H1 (cell line): ENCODE measurements at regions not wholly inside any gene's neighbourhood (a gene's known extent, or its start where the extent isn't known, plus 50 kb on each side); places are given as distances from the start of the nearest gene placed in this dataset.

Experiments used
- CTCF ChIA-PET: fragments of 300-600 bp; sonication (Branson Sonifier 250); formaldehyde crosslinking; loops from one replicate; lab custom pipeline; 2021; ENCODE audit not compliant: partially characterized antibody; lab: Charles Lee
- POLR2A ChIA-PET: fragments of 300-600 bp; sonication (Branson Sonifier 250); formaldehyde crosslinking; loops from one replicate; lab custom pipeline; 2021; ENCODE audit warnings: inconsistent platforms; ENCODE audit not compliant: partially characterized antibody; lab: Charles Lee
- DNase-seq, 2 experiments: peaks; one replicate each; pipeline versions ENCODE4 v3.0.0 to v3.0.0-alpha.2; 2010 to 2022; ENCODE audit warnings: low spot score in 2 of 2, low read depth in 1 of 2, mixed read lengths in 1 of 2
- FAIRE-seq: peaks from 2 replicates; lab custom pipeline; 2011; peaks lifted over from hg19 to GRCh38; lab: Jason Lieb, UNC
- H2AFZ ChIP-seq: 2 replicates; pipeline ENCODE4 v1.8.1; 2012; ENCODE audit warnings: low read length, inconsistent platforms
- H2AK5ac ChIP-seq: 2 replicates; pipeline ENCODE4 v1.6.1; 2013; ENCODE audit warnings: low read depth, low read length
- H2BK120ac ChIP-seq: replicated peaks from 2 replicates; pipeline ENCODE3; 2013; ENCODE audit warnings: low read depth, low read length, inconsistent platforms
- H2BK12ac ChIP-seq: 2 replicates; pipeline ENCODE4 v1.6.1; 2013; ENCODE audit warnings: low read depth, low read length
- H2BK15ac ChIP-seq: 2 replicates; pipeline ENCODE4 v1.6.1; 2013; ENCODE audit warnings: low read length
- H2BK20ac ChIP-seq: 2 replicates; pipeline ENCODE4 v1.6.1; 2013; ENCODE audit warnings: low read length
- H2BK5ac ChIP-seq: 2 replicates; pipeline ENCODE4 v1.6.1; 2013; ENCODE audit warnings: low read depth, low read length
- H3K14ac ChIP-seq: 2 replicates; pipeline ENCODE4 v1.6.1; 2013; ENCODE audit warnings: inconsistent platforms; ENCODE audit not compliant: insufficient read length
- H3K18ac ChIP-seq: 2 replicates; pipeline ENCODE4 v1.6.1; 2013; ENCODE audit warnings: low read length; ENCODE audit errors: extremely low read depth
- H3K23ac ChIP-seq: 2 replicates; pipeline ENCODE4 v1.6.1; 2013; ENCODE audit warnings: inconsistent platforms; ENCODE audit not compliant: insufficient read length
- H3K23me2 ChIP-seq: 2 replicates; pipeline ENCODE4 v1.6.1; 2013; ENCODE audit warnings: low read depth, low read length
- H3K27ac ChIP-seq: 2 replicates; pipeline ENCODE4 v1.6.1; 2011; ENCODE audit warnings: low read depth, low read length, inconsistent platforms
- H3K27me3 ChIP-seq, 4 experiments: replicated peaks in 1 of 4; 1 replicate in 1 of 4; 2 replicates in 3 of 4; pipeline versions ENCODE4 v1.6.1 to v1.8.1; 2011 to 2013; ENCODE audit warnings: low read length in 3 of 4, mild to moderate bottlenecking in 3 of 4, inconsistent platforms in 2 of 4, mixed read lengths in 2 of 4, moderate library complexity in 1 of 4; ENCODE audit not compliant: control insufficient read depth in 3 of 4, insufficient read depth in 3 of 4; ENCODE audit errors: extremely low read depth in 1 of 4
- H3K36me3 ChIP-seq, 4 experiments: 2 replicates each; pipeline versions ENCODE4 v1.6.1 to v1.8.1; 2011 to 2013; ENCODE audit warnings: mild to moderate bottlenecking in 4 of 4, low read length in 3 of 4, moderate library complexity in 2 of 4, control low read depth in 1 of 4, inconsistent platforms in 1 of 4; ENCODE audit not compliant: insufficient read depth in 4 of 4, control insufficient read depth in 2 of 4
- H3K4ac ChIP-seq: replicated peaks from 2 replicates; pipeline ENCODE3; 2013; ENCODE audit warnings: low read length, low read depth, mixed read lengths, inconsistent platforms; ENCODE audit not compliant: insufficient read length
- H3K4me1 ChIP-seq, 4 experiments: replicated peaks in 1 of 4; 1 replicate in 1 of 4; 2 replicates in 3 of 4; pipeline versions ENCODE4 v1.6.1 to v1.8.1; 2011 to 2013; ENCODE audit warnings: low read length in 3 of 4, inconsistent platforms in 2 of 4, mixed read lengths in 1 of 4; ENCODE audit not compliant: insufficient read depth in 4 of 4, control insufficient read depth in 3 of 4
- H3K4me2 ChIP-seq, 2 experiments: 2 replicates each; pipeline versions ENCODE4 v1.6.1 to v1.8.1; 2011 to 2013; ENCODE audit warnings: low read depth in 2 of 2, low read length in 2 of 2, control low read depth in 1 of 2, inconsistent platforms in 1 of 2, mild to moderate bottlenecking in 1 of 2; ENCODE audit not compliant: insufficient read depth in 1 of 2
- H3K4me3 ChIP-seq, 4 experiments: fragments of 200-600, 300-600 bp in 1 of 4; sonication (generic), shearing (Covaris generic), sonication (Bioruptor Twin) in 1 of 4; 2 replicates each; pipeline versions ENCODE4 v1.5.1 to v1.8.1; 2011 to 2016; ENCODE audit warnings: low read length in 4 of 4, low read depth in 3 of 4, control low read depth in 2 of 4, inconsistent platforms in 2 of 4, mild to moderate bottlenecking in 2 of 4, mixed read lengths in 1 of 4, moderate library complexity in 1 of 4; ENCODE audit not compliant: insufficient read depth in 2 of 4; ENCODE audit errors: extremely low read depth in 1 of 4
- H3K56ac ChIP-seq: replicated peaks from 2 replicates; pipeline ENCODE3; 2013; ENCODE audit warnings: low read depth, mild to moderate bottlenecking, mixed read lengths, low read length, inconsistent platforms; ENCODE audit not compliant: insufficient read length
- H3K79me1 ChIP-seq: 2 replicates; pipeline ENCODE4 v1.6.1; 2013; ENCODE audit warnings: low read depth, low read length, control low read depth
- H3K79me2 ChIP-seq, 2 experiments: 2 replicates each; pipeline versions ENCODE4 v1.6.1 to v1.8.1; 2012 to 2013; ENCODE audit warnings: low read length in 2 of 2, mild to moderate bottlenecking in 2 of 2, inconsistent platforms in 1 of 2; ENCODE audit not compliant: insufficient read depth in 2 of 2, control insufficient read depth in 1 of 2
- H3K9ac ChIP-seq, 4 experiments: replicated peaks in 1 of 4; 1 replicate in 1 of 4; 2 replicates in 3 of 4; pipeline versions ENCODE4 v1.6.1 to v1.8.1; 2011 to 2013; ENCODE audit warnings: low read depth in 3 of 4, low read length in 3 of 4, control low read depth in 2 of 4, mild to moderate bottlenecking in 2 of 4, moderate library complexity in 2 of 4, inconsistent platforms in 1 of 4; ENCODE audit errors: extremely low read depth in 1 of 4
- H3K9me3 ChIP-seq, 2 experiments: 2 replicates each; pipeline versions ENCODE4 v1.6.1 to v1.8.1; 2012 to 2013; ENCODE audit warnings: mild to moderate bottlenecking in 2 of 2, moderate library complexity in 2 of 2, control low read depth in 1 of 2, inconsistent platforms in 1 of 2, low read depth in 1 of 2, low read length in 1 of 2, mixed read lengths in 1 of 2; ENCODE audit not compliant: insufficient read depth in 2 of 2
- H4K20me1 ChIP-seq, 2 experiments: replicated peaks in 1 of 2; 2 replicates each; pipeline versions ENCODE3 to v1.8.1; 2011 to 2013; ENCODE audit warnings: inconsistent platforms in 2 of 2, low read length in 2 of 2, mild to moderate bottlenecking in 1 of 2; ENCODE audit not compliant: insufficient read depth in 2 of 2, control insufficient read depth in 1 of 2
- H4K5ac ChIP-seq: 2 replicates; pipeline ENCODE4 v1.6.1; 2013; ENCODE audit warnings: low read length, low read depth, mixed read lengths, inconsistent platforms; ENCODE audit not compliant: insufficient read length
- H4K8ac ChIP-seq: 2 replicates; pipeline ENCODE4 v1.8.0; 2013; ENCODE audit warnings: mild to moderate bottlenecking, moderate library complexity, low read length, inconsistent platforms; ENCODE audit not compliant: insufficient read depth; ENCODE audit errors: extremely low read depth
- H4K91ac ChIP-seq: replicated peaks from 2 replicates; pipeline ENCODE3; 2013; ENCODE audit warnings: low read length, mixed read lengths, inconsistent platforms; ENCODE audit not compliant: insufficient read length
- EGR1 ChIP-seq: IDR thresholded peaks from 2 replicates; pipeline ENCODE4 v1.6.1; 2011; ENCODE audit warnings: low read depth, low read length, borderline replicate concordance
- EZH2 ChIP-seq: fragments of 200-600 bp; sonication (generic); IDR thresholded peaks from 2 replicates; pipeline ENCODE4 v1.7.1; 2012; ENCODE audit warnings: low read depth, mild to moderate bottlenecking, moderate library complexity, low read length, inconsistent platforms; ENCODE audit not compliant: severe bottlenecking
- HDAC2 ChIP-seq, 2 experiments: fragments of 300-600 bp in 1 of 2; sonication (generic) in 1 of 2; IDR thresholded peaks; 2 replicates each; pipeline ENCODE4 v1.6.1; 2011 to 2012; ENCODE audit warnings: low read depth in 2 of 2, low read length in 2 of 2, mild to moderate bottlenecking in 2 of 2, moderate library complexity in 2 of 2, borderline replicate concordance in 1 of 2, inconsistent platforms in 1 of 2
- JUND ChIP-seq: IDR thresholded peaks from 2 replicates; pipeline ENCODE4 v1.6.1; 2011; ENCODE audit warnings: mild to moderate bottlenecking, improper control_type of control experiment, low read length
- PHF8 ChIP-seq: fragments of 200-600 bp; sonication (generic); conservative IDR thresholded peaks from 2 replicates; pipeline ENCODE4 v1.7.1; 2012; ENCODE audit warnings: low read depth, mild to moderate bottlenecking, inconsistent platforms, low read length, moderate library complexity
- SIN3A ChIP-seq, 2 experiments: IDR thresholded peaks in 1 of 2; conservative IDR thresholded peaks in 1 of 2; 2 replicates each; pipeline ENCODE4 v1.6.1; 2011 to 2012; ENCODE audit warnings: low read length in 2 of 2, improper control_type of control experiment in 1 of 2, low read depth in 1 of 2, mild to moderate bottlenecking in 1 of 2
- SUZ12 ChIP-seq: fragments of 200-600 bp; sonication (generic); IDR thresholded peaks from 2 replicates; pipeline ENCODE4 v1.6.1; 2012; ENCODE audit warnings: mild to moderate bottlenecking, inconsistent platforms, low read length, moderate library complexity, mixed read lengths
- WGBS, 2 experiments: shearing (Covaris generic) in 1 of 2; methylation state at CpG; one replicate each; pipeline versions ENCODE4 v1.1.6 to v1.1.7; 2013 to 2015; ENCODE audit warnings: low lambda C conversion rate in 2 of 2, mixed read lengths in 2 of 2, inconsistent platforms in 1 of 2, low coverage in 1 of 2, missing lambda C conversion rate in 1 of 2; ENCODE audit not compliant: insufficient replicate concordance in 2 of 2, insufficient coverage in 1 of 2, insufficient read length in 1 of 2; ENCODE audit errors: extremely low coverage in 1 of 2, missing lambda C conversion rate in 1 of 2; 5-methylcytosine and 5-hydroxymethylcytosine counted together
- TF ChIP-seq, protein P1 (sequence below): IDR thresholded peaks from 2 replicates; pipeline ENCODE4 v1.6.1; 2011; ENCODE audit warnings: low read depth, mild to moderate bottlenecking, low read length; ENCODE audit not compliant: insufficient read depth
- TF ChIP-seq, protein P2 (sequence below): IDR thresholded peaks from 2 replicates; pipeline ENCODE4 v1.6.1; 2012; ENCODE audit warnings: inconsistent platforms

DNA sequence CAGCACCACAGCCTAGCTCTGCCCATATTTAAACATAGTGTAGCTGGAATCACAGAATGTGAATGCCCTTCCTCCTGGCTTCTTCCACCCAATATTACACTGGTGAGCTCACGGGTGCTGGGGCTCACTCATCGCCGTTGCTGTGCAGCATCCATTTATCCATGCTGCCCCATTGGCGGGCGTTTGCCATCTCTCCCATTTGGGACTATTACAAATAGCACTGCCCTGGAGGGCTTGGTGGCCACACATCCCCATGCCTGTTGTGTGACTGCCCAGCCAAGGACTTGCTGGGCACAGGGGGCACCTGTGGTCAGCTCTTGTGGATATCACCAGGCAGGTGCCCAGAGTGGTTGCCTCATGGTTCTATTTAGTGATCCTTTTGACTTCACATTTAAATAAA lies 54.5 kb upstream of the ENTPD6 start:
- Histone ChIP-seq H2AFZ (no peak overlapping the region), H2BK5ac (no peak overlapping the region), H3K23me2 (no peaks in the 10 kb centered on the region; the same call in 1 of the 2 replicates), H2AK5ac (no peak overlapping the region), H2BK15ac (no peak overlapping the region), H3K27me3 (no peaks in the 10 kb centered on the region), H3K4me1 (no peaks in the 10 kb centered on the region), H4K91ac (no peak overlapping the region), H3K27ac (no peak overlapping the region), H3K9me3 (no peaks in the 10 kb centered on the region), H3K18ac (no peak overlapping the region), H4K5ac (no peak overlapping the region), H3K4me2 (no peak overlapping the region), H3K56ac (no peak overlapping the region), H3K79me1 (no peaks in the 10 kb centered on the region), H3K79me2 (no peaks in the 10 kb centered on the region), H2BK12ac (no peak overlapping the region), H3K36me3 (no peaks in the 10 kb centered on the region), H2BK20ac (no peak overlapping the region), H3K23ac (no peak overlapping the region), H4K8ac (no peak overlapping the region), H3K4me3 (no peak overlapping the region), H3K9ac (no peak overlapping the region), H4K20me1 (no peaks in the 10 kb centered on the region), H3K14ac (no peak overlapping the region), H3K4ac (no peak overlapping the region), H2BK120ac (no peak overlapping the region)
- CTCF ChIA-PET: interaction anchor here (0.9 to 2.7 kb wide), 5 partner anchors 11 to 145 kb away, joined by 4 to 17 read pairs (median 7); no protein-coding TSS in a partner anchor
- TF ChIP-seq PHF8: no peak
- TF ChIP-seq EZH2: no peak
- TF ChIP-seq, protein P1, sequence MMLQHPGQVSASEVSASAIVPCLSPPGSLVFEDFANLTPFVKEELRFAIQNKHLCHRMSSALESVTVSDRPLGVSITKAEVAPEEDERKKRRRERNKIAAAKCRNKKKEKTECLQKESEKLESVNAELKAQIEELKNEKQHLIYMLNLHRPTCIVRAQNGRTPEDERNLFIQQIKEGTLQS: no peak
- TF ChIP-seq EGR1: no peak
- no peak for TF ChIP-seq SIN3A (conservative IDR thresholded peaks at IDR 0.05 in 1 of 2, IDR thresholded peaks at IDR 0.05 in 1 of 2; ENCODE audit: low read depth in 1 of 2, low read length in 2 of 2)
- TF ChIP-seq, protein P2, sequence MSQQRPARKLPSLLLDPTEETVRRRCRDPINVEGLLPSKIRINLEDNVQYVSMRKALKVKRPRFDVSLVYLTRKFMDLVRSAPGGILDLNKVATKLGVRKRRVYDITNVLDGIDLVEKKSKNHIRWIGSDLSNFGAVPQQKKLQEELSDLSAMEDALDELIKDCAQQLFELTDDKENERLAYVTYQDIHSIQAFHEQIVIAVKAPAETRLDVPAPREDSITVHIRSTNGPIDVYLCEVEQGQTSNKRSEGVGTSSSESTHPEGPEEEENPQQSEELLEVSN: no peak
- TF ChIP-seq SUZ12: no peak
- no peak for TF ChIP-seq HDAC2 (IDR thresholded peaks at IDR 0.05; ENCODE audit: borderline replicate concordance in 1 of 2, low read depth in 2 of 2, low read length in 2 of 2)
- TF ChIP-seq JUND: no peak
- FAIRE-seq (no peak), DNase-seq (no peak)
- POLR2A ChIA-PET: no interaction called here
- WGBS, 2 experiments: 94% methylated on average over 5 of the region's 5 CpGs; no CpG with 5 or more reads in 1 of the 2 experiments
